Left cardiac atrium (tissue), 4 donors: ENCODE measurements at regions not wholly inside any gene's neighbourhood (a gene's known extent, or its start where the extent isn't known, plus 50 kb on each side); places are given as distances from the start of the nearest gene placed in this dataset.
"Not testable (repeated sequence)": the region's sequence is repeated elsewhere in the genome, so short reads cannot be mapped to it uniquely, and the experiment has no call there.

Source experiments
- ATAC-seq, 2 donors: fragments of 200-7000 bp; cut with Tn5 transposase; one replicate each; pipeline ENCODE4 v1.9.1; 2020; ENCODE audit warnings: mild to moderate bottlenecking in 2 of 2, moderate library complexity in 2 of 2
- DNase-seq: peaks from one replicate; pipeline ENCODE4 v3.0.0-alpha.2; 2020
- intact Hi-C, 2 donors: fragments of 100-400 bp; cut with DNase I; formaldehyde crosslinking; loops; one replicate each; pipeline versions ENCODE4 v1.14.1 to v1.15.1; 2022 to 2023
- donor health status: DM: no; HTN: yes; CAD: no.
- donor health status: DM: no; HTN: yes; CAD: no; lungs with severe emphysema.
- donor health status: DM: yes; HTN: yes; CAD: no.
- donor health status: Dilated cardiomyopathy.

GRCh38 chr7:128614812-128615211 lies 57.3 kb upstream of the GARIN1A start:
- ATAC-seq, DNase-seq: not testable (repeated sequence)
- intact Hi-C loops = loop anchor here in 1 of 2 donors (10.0 kb wide), 1 partner anchor 270 kb away; no protein-coding TSS in a partner anchor

DNA sequence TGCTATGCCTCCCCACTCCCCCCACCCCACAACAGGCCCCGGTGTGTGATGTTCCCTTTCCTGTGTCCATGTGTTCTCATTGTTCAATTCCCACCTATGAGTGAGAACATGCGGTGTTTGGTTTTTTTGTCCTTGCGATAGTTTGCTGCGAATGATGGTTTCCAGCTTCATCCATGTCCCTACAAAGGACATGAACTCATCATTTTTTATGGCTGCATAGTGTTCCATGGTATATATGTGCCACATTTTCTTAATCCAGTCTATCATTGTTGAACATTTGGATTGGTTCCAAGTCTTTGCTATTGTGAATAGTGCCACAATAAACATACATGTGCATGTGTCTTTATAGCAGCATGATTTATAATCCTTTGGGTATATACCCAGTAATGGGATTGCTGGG lies 55.3 kb upstream of the GARIN1A start:
- ATAC-seq, DNase-seq: not testable (repeated sequence)
- intact Hi-C loops = loop anchor here in 1 of 2 donors (10.0 kb wide), 1 partner anchor 268 kb away; no protein-coding TSS in a partner anchor
